ENCODE measurements at regions not wholly inside any gene's neighbourhood (a gene's known extent, or its start where the extent isn't known, plus 50 kb on each side); places are given as distances from the start of the nearest gene placed in this dataset.

GRCh38 chr5:89120719-89121118 is 237.7 kb upstream of the MEF2C start:
- H3K27ac Mint-ChIP-seq, result no peak overlapping the region
- intact Hi-C loops (cut with micrococcal nuclease), result no loop called here
- DNase-seq, result no peak
- no peak overlapping the region for H3K4me3 Mint-ChIP-seq
- no peaks in the 10 kb centered on the region for H3K9me3 Mint-ChIP-seq
- H3K4me1 Mint-ChIP-seq, result no peaks in the 10 kb centered on the region
- H3K27me3 Mint-ChIP-seq, result no peaks in the 10 kb centered on the region
- H3K36me3 Mint-ChIP-seq (ENCODE audit: low read depth), result no peaks in the 10 kb centered on the region

GRCh38 chr5:89117124-89117644 is 234.2 kb upstream of the MEF2C start:
- H3K4me3 Mint-ChIP-seq, result no peak overlapping the region
- H3K9me3 Mint-ChIP-seq, result no peaks in the 10 kb centered on the region
- H3K36me3 Mint-ChIP-seq (ENCODE audit: low read depth), result no peaks in the 10 kb centered on the region
- intact Hi-C loops (cut with micrococcal nuclease), result no loop called here
- H3K27me3 Mint-ChIP-seq, result no peaks in the 10 kb centered on the region
- H3K4me1 Mint-ChIP-seq, result no peaks in the 10 kb centered on the region
- no peak for DNase-seq
- no peak overlapping the region for H3K27ac Mint-ChIP-seq

GRCh38 chr5:89110916-89111646 is 228.1 kb upstream of the MEF2C start:
- Mint-ChIP-seq H3K4me3 (no peak overlapping the region), H3K36me3 (ENCODE audit: low read depth) (no peaks in the 10 kb centered on the region), H3K27me3 (no peaks in the 10 kb centered on the region), H3K4me1 (no peaks in the 10 kb centered on the region), H3K27ac (no peak overlapping the region), H3K9me3 (no peaks in the 10 kb centered on the region)
- no peak for DNase-seq
- intact Hi-C loops (cut with micrococcal nuclease), result no loop called here

- no peak overlapping the region for H3K27ac Mint-ChIP-seq
- no peaks in the 10 kb centered on the region for H3K27me3 Mint-ChIP-seq
- no peak overlapping the region for H3K4me3 Mint-ChIP-seq
- H3K36me3 Mint-ChIP-seq (ENCODE audit: low read depth), result no peaks in the 10 kb centered on the region
- H3K4me1 Mint-ChIP-seq, result no peaks in the 10 kb centered on the region
- no peaks in the 10 kb centered on the region for H3K9me3 Mint-ChIP-seq
- intact Hi-C loops (cut with micrococcal nuclease), result no loop called here
- DNase-seq, result no peak
Observed at GRCh38 chr5:89106480-89106879, 223.5 kb upstream of the MEF2C start.

- Mint-ChIP-seq H3K4me1 (no peaks in the 10 kb centered on the region), H3K27ac (no peak overlapping the region)
- intact Hi-C loops (cut with micrococcal nuclease), result no loop called here
Observed at GRCh38 chr5:89105836-89106235, 222.9 kb upstream of the MEF2C start.

GRCh38 chr5:89105171-89105695 is 222.2 kb upstream of the MEF2C start:
- no peaks in the 10 kb centered on the region for H3K36me3 Mint-ChIP-seq (ENCODE audit: low read depth)
- no peak overlapping the region for H3K4me3 Mint-ChIP-seq
- no peaks in the 10 kb centered on the region for H3K4me1 Mint-ChIP-seq
- H3K27ac Mint-ChIP-seq, result no peak overlapping the region
- DNase-seq, result no peak
- H3K27me3 Mint-ChIP-seq, result no peaks in the 10 kb centered on the region
- no peaks in the 10 kb centered on the region for H3K9me3 Mint-ChIP-seq
- intact Hi-C loops (cut with micrococcal nuclease), result no loop called here

More at GRCh38 chr5:89105836-89106235, 222.9 kb upstream of the MEF2C start:
- DNase-seq, result no peak
- Mint-ChIP-seq H3K27me3 (no peaks in the 10 kb centered on the region), H3K4me3 (no peak overlapping the region), H3K36me3 (ENCODE audit: low read depth) (no peaks in the 10 kb centered on the region), H3K9me3 (no peaks in the 10 kb centered on the region)

- H3K4me1 Mint-ChIP-seq, result no peaks in the 10 kb centered on the region
- no peak overlapping the region for H3K4me3 Mint-ChIP-seq
- H3K9me3 Mint-ChIP-seq, result no peaks in the 10 kb centered on the region
- H3K27me3 Mint-ChIP-seq, result no peaks in the 10 kb centered on the region
- no peak for DNase-seq
- H3K36me3 Mint-ChIP-seq (ENCODE audit: low read depth), result no peaks in the 10 kb centered on the region
- intact Hi-C loops (cut with micrococcal nuclease), result no loop called here
- H3K27ac Mint-ChIP-seq, result no peak overlapping the region
Observed at GRCh38 chr5:89098199-89098756, 215.3 kb upstream of the MEF2C start.

GRCh38 chr5:89097103-89097502 is 214.1 kb upstream of the MEF2C start:
- H3K4me1 Mint-ChIP-seq, result no peaks in the 10 kb centered on the region
- no peak overlapping the region for H3K4me3 Mint-ChIP-seq
- H3K9me3 Mint-ChIP-seq, result no peaks in the 10 kb centered on the region
- H3K27ac Mint-ChIP-seq, result no peak overlapping the region
- H3K27me3 Mint-ChIP-seq, result no peaks in the 10 kb centered on the region
- intact Hi-C loops (cut with micrococcal nuclease), result no loop called here
- DNase-seq, result no peak
- H3K36me3 Mint-ChIP-seq (ENCODE audit: low read depth), result no peaks in the 10 kb centered on the region

- no peak overlapping the region for H3K27ac Mint-ChIP-seq
- no peaks in the 10 kb centered on the region for H3K9me3 Mint-ChIP-seq
- intact Hi-C loops (cut with micrococcal nuclease), result no loop called here
- H3K4me1 Mint-ChIP-seq, result no peaks in the 10 kb centered on the region
- no peak overlapping the region for H3K4me3 Mint-ChIP-seq
- no peaks in the 10 kb centered on the region for H3K36me3 Mint-ChIP-seq (ENCODE audit: low read depth)
- no peaks in the 10 kb centered on the region for H3K27me3 Mint-ChIP-seq
- DNase-seq, result no peak
Observed at GRCh38 chr5:89095341-89095740, 212.4 kb upstream of the MEF2C start.

- Mint-ChIP-seq H3K9me3 (no peaks in the 10 kb centered on the region), H3K36me3 (ENCODE audit: low read depth) (no peaks in the 10 kb centered on the region), H3K4me1 (no peaks in the 10 kb centered on the region), H3K27ac (no peak overlapping the region), H3K27me3 (no peaks in the 10 kb centered on the region), H3K4me3 (no peak overlapping the region)
- DNase-seq, result no peak
- intact Hi-C loops (cut with micrococcal nuclease), result no loop called here
Observed at GRCh38 chr5:89090037-89090436, 207.1 kb upstream of the MEF2C start.

GRCh38 chr5:89087551-89088318 is 204.8 kb upstream of the MEF2C start:
- DNase-seq, result no peak
- Mint-ChIP-seq H3K27ac (no peak overlapping the region), H3K36me3 (ENCODE audit: low read depth) (no peaks in the 10 kb centered on the region), H3K4me3 (no peak overlapping the region), H3K9me3 (no peaks in the 10 kb centered on the region), H3K4me1 (no peaks in the 10 kb centered on the region), H3K27me3 (no peaks in the 10 kb centered on the region)
- intact Hi-C loops (cut with micrococcal nuclease), result no loop called here

- DNase-seq, result no peak
- Mint-ChIP-seq H3K36me3 (ENCODE audit: low read depth) (no peaks in the 10 kb centered on the region), H3K27ac (no peak overlapping the region), H3K4me1 (no peaks in the 10 kb centered on the region), H3K9me3 (no peaks in the 10 kb centered on the region), H3K27me3 (no peaks in the 10 kb centered on the region), H3K4me3 (no peak overlapping the region)
- intact Hi-C loops (cut with micrococcal nuclease), result no loop called here
Observed at GRCh38 chr5:89087128-89087527, 204.1 kb upstream of the MEF2C start.

- intact Hi-C loops (cut with micrococcal nuclease), result no loop called here
- Mint-ChIP-seq H3K36me3 (ENCODE audit: low read depth) (no peaks in the 10 kb centered on the region), H3K4me3 (no peak overlapping the region), H3K9me3 (no peaks in the 10 kb centered on the region), H3K27me3 (no peaks in the 10 kb centered on the region), H3K4me1 (no peaks in the 10 kb centered on the region), H3K27ac (no peak overlapping the region)
- DNase-seq, result no peak
Observed at GRCh38 chr5:89086390-89087086, 203.6 kb upstream of the MEF2C start.

GRCh38 chr5:89083791-89084190 is 200.8 kb upstream of the MEF2C start:
- intact Hi-C loops (cut with micrococcal nuclease), result no loop called here
- no peaks in the 10 kb centered on the region for H3K9me3 Mint-ChIP-seq
- H3K4me1 Mint-ChIP-seq, result no peaks in the 10 kb centered on the region
- no peaks in the 10 kb centered on the region for H3K36me3 Mint-ChIP-seq (ENCODE audit: low read depth)
- H3K27me3 Mint-ChIP-seq, result no peaks in the 10 kb centered on the region
- no peak overlapping the region for H3K4me3 Mint-ChIP-seq
- no peak overlapping the region for H3K27ac Mint-ChIP-seq
- no peak for DNase-seq
